ENCODE measurements at regions not wholly inside any gene's neighbourhood (a gene's known extent, or its start where the extent isn't known, plus 50 kb on each side); places are given as distances from the start of the nearest gene placed in this dataset.

GRCh38 chr9:78502566-78502965, 205.6 kb downstream of the PSAT1 start:
- no peak for DNase-seq (ENCODE audit: low read depth)

- no peak for DNase-seq (ENCODE audit: low read depth)
Measured at GRCh38 chr9:78505546-78505945, 208.6 kb downstream of the PSAT1 start.

- DNase-seq (ENCODE audit: low read depth) = no peak
Measured at GRCh38 chr9:78507037-78507436, 210.1 kb downstream of the PSAT1 start.

- DNase-seq (ENCODE audit: low read depth) = no peak
Measured at GRCh38 chr9:78510035-78510434, 213.1 kb downstream of the PSAT1 start.

GRCh38 chr9:78515108-78515507, 218.2 kb downstream of the PSAT1 start:
- DNase-seq (ENCODE audit: low read depth) = no peak

GRCh38 chr9:78519786-78520185, 222.9 kb downstream of the PSAT1 start:
- DNase-seq (ENCODE audit: low read depth) = no peak

GRCh38 chr9:78521680-78522079, 224.8 kb downstream of the PSAT1 start:
- no peak for DNase-seq (ENCODE audit: low read depth)

- no peak for DNase-seq (ENCODE audit: low read depth)
Measured at GRCh38 chr9:78525986-78526560, 229.1 kb downstream of the PSAT1 start.

GRCh38 chr9:78533500-78533899, 236.6 kb downstream of the PSAT1 start:
- no peak for DNase-seq (ENCODE audit: low read depth)

- no peak for DNase-seq (ENCODE audit: low read depth)
Measured at GRCh38 chr9:78539188-78539587, 242.3 kb downstream of the PSAT1 start.

GRCh38 chr9:78539904-78540303, 243.0 kb downstream of the PSAT1 start:
- DNase-seq (ENCODE audit: low read depth) = no peak

- DNase-seq (ENCODE audit: low read depth) = no peak
Measured at GRCh38 chr9:78541868-78542443, 245.0 kb downstream of the PSAT1 start.

GRCh38 chr9:78542491-78543181, 245.7 kb downstream of the PSAT1 start:
- DNase-seq (ENCODE audit: low read depth) = no peak

GRCh38 chr9:78543353-78543752, 246.4 kb downstream of the PSAT1 start:
- DNase-seq (ENCODE audit: low read depth) = no peak

- no peak for DNase-seq (ENCODE audit: low read depth)
Measured at GRCh38 chr9:78544230-78544629, 247.3 kb downstream of the PSAT1 start.

GRCh38 chr9:78547831-78548230, 250.9 kb downstream of the PSAT1 start:
- no peak for DNase-seq (ENCODE audit: low read depth)

- DNase-seq (ENCODE audit: low read depth) = no peak
Measured at GRCh38 chr9:78548670-78549069, 251.7 kb downstream of the PSAT1 start.

GRCh38 chr9:78549711-78550110, 252.8 kb downstream of the PSAT1 start:
- DNase-seq (ENCODE audit: low read depth) = no peak

- DNase-seq (ENCODE audit: low read depth) = no peak
Measured at GRCh38 chr9:78552802-78553201, 255.9 kb downstream of the PSAT1 start.

GRCh38 chr9:78557540-78557939, 260.6 kb downstream of the PSAT1 start:
- DNase-seq (ENCODE audit: low read depth) = no peak

GRCh38 chr9:78559449-78559885, 262.5 kb downstream of the PSAT1 start:
- no peak for DNase-seq (ENCODE audit: low read depth)

- DNase-seq (ENCODE audit: low read depth) = no peak
Measured at GRCh38 chr9:78562021-78562420, 265.1 kb downstream of the PSAT1 start.

GRCh38 chr9:78563269-78563668, 266.3 kb downstream of the PSAT1 start:
- no peak for DNase-seq (ENCODE audit: low read depth)

GRCh38 chr9:78565481-78565880, 268.6 kb downstream of the PSAT1 start:
- no peak for DNase-seq (ENCODE audit: low read depth)

All from stimulated activated CD8-positive, alpha-beta memory T cell treated with anti-CD3 and anti-CD28 coated beads, Interleukin-15, amount 100 ng/mL, for 24 hours (primary cell).